AG09319 (cell line): ENCODE measurements at regions not wholly inside any gene's neighbourhood (a gene's known extent, or its start where the extent isn't known, plus 50 kb on each side); places are given as distances from the start of the nearest gene placed in this dataset.
"Not testable (repeated sequence)": the region's sequence is repeated elsewhere in the genome, so short reads cannot be mapped to it uniquely, and the experiment has no call there.

Experiments used
- DNase-seq: peaks from one replicate; pipeline ENCODE4 v3.0.0-alpha.2; 2010; ENCODE audit warnings: low read depth; ENCODE audit errors: extremely low read depth
- TF ChIP-seq, protein P1 (sequence below): IDR thresholded peaks from 2 replicates; pipeline ENCODE4 v1.5.1; 2011; ENCODE audit warnings: low read depth, mild to moderate bottlenecking, inconsistent platforms, low read length, moderate library complexity

- no peak for DNase-seq
- TF ChIP-seq, protein P1, sequence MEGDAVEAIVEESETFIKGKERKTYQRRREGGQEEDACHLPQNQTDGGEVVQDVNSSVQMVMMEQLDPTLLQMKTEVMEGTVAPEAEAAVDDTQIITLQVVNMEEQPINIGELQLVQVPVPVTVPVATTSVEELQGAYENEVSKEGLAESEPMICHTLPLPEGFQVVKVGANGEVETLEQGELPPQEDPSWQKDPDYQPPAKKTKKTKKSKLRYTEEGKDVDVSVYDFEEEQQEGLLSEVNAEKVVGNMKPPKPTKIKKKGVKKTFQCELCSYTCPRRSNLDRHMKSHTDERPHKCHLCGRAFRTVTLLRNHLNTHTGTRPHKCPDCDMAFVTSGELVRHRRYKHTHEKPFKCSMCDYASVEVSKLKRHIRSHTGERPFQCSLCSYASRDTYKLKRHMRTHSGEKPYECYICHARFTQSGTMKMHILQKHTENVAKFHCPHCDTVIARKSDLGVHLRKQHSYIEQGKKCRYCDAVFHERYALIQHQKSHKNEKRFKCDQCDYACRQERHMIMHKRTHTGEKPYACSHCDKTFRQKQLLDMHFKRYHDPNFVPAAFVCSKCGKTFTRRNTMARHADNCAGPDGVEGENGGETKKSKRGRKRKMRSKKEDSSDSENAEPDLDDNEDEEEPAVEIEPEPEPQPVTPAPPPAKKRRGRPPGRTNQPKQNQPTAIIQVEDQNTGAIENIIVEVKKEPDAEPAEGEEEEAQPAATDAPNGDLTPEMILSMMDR, result no peak
Observed at GRCh38 chr15:47908950-47909670, 191.8 kb downstream of the SEMA6D start.

- not testable (repeated sequence) for DNase-seq
Observed at GRCh38 chr15:47912910-47913309, 195.6 kb downstream of the SEMA6D start.

DNA sequence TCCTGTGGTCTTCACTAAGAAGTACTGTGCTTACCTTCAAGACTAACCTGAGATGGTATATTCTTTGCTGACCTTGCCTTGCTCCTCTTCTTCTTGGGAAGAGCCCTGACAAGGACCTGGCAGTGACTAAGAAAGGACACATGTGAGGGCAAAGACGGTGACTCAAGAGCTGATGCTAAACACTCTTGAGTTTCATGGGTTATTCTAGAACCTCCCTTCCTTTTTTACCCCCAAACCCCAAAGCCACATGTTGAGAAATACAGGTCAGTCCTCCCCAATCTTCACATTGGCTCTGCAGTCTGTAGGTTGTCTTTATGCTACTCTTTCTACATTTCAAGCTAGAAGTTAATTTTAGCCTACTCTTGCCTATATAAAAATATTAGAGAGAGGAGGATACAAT lies 200.6 kb downstream of the SEMA6D start:
- no peak for DNase-seq
- TF ChIP-seq, protein P1, result no peak

GRCh38 chr15:47918877-47919276 lies 201.6 kb downstream of the SEMA6D start:
- DNase-seq, result no peak
- TF ChIP-seq, protein P1, result no peak

DNA sequence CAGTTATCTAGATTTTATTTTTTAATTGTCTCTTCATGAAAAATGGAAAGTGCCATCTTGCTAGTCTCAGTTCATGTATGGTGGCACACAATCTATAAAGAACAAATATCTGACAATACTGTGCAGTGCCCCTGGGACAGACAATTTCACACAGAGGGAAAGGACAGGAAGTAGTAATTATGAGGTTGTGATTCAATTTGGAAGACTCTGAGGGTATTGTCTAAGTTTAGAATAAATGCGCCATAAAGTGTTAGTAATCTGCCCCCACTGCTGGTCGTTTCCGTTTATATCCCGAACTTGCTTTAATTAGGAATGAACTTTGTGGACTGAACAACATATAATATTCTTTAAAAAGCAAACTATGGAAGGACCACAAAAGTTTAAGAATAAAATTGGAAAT lies 196.4 kb upstream of the SLC24A5 start:
- DNase-seq, result no peak
- TF ChIP-seq, protein P1, result no peak

DNA sequence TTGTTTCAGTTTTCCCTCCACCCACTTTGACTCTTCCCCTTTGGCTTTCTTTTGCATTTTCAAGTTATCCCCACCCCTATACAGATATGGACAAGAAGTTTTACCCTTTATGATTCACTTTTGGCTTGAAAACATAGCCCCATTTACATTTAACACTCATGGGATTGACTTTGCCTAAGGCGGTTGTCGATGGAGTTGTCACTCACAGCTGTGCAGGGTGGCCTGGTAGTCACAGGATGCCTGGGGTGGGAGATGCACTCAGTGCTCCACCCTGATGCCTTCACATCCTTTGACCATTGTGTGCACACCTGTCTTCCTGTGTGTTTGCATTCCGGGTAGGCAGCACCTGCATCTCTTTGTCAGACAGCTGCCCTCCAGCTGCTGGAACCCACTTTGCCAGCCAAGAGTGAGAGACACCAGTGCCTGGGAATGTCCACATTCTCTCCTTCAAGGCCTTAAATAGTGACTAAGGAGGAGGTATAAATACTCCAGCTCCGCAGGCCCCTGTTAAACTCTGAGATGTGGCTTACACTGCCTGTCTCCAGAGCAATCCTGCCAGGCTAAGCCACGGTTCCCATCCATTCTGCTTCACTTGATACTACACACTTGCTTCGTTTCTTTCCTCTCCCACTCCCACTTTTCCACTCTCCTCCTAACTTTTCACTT lies 191.5 kb upstream of the SLC24A5 start:
- no peak for DNase-seq
- TF ChIP-seq, protein P1, result no peak

GRCh38 chr15:47932261-47932660 lies 188.5 kb upstream of the SLC24A5 start:
- TF ChIP-seq, protein P1, result no peak
- no peak for DNase-seq
